HG03175 (cell line): ENCODE measurements at regions not wholly inside any gene's neighbourhood (a gene's known extent, or its start where the extent isn't known, plus 50 kb on each side); places are given as distances from the start of the nearest gene placed in this dataset.

Experiments used
- ATAC-seq: cut with Tn5 transposase; IDR thresholded peaks from one replicate; pipeline ENCODE4 v1.9.1; 2021; ENCODE audit warnings: mild to moderate bottlenecking, moderate library complexity; ENCODE audit not compliant: unreplicated experiment

DNA sequence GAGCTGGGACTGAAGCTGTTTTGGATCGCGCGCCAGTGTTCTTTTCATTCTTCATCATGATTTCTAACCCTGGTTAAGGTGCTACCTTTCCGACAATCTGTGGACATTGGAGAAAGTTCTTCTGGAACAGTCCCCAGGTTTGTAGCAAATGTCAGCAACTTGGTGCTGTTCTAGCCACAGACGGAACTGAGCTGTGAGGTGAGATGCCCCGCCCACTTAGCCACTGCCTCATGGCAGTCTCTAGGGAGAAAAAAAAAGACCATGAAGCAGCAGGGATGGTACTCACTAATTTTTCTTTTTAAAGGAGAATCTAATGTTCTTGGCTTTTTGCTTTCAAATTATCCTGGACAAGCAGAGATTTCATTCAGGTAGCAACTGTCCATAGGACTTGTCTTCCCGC lies 72.1 kb upstream of the STK32A start:
- ATAC-seq, result no peak

DNA sequence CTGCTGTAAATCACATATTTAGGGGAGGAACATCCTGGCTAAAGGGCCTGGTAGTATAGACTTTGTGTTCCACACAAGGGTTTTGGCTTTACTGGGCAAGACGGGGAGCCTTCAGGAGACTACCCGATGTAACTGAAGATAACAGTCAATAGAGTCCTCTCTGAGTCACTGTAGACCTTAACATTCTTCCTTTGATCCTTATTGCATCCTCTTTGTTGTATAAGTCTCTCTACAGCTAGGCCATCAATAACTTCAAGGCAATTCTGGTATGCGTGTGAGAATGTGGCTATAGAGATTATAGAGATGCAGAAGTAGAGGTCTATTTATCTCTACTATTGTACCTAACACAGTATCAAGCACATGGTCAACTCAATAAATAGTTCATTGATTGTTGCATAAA lies 67.3 kb upstream of the STK32A start:
- ATAC-seq, result no peak

DNA sequence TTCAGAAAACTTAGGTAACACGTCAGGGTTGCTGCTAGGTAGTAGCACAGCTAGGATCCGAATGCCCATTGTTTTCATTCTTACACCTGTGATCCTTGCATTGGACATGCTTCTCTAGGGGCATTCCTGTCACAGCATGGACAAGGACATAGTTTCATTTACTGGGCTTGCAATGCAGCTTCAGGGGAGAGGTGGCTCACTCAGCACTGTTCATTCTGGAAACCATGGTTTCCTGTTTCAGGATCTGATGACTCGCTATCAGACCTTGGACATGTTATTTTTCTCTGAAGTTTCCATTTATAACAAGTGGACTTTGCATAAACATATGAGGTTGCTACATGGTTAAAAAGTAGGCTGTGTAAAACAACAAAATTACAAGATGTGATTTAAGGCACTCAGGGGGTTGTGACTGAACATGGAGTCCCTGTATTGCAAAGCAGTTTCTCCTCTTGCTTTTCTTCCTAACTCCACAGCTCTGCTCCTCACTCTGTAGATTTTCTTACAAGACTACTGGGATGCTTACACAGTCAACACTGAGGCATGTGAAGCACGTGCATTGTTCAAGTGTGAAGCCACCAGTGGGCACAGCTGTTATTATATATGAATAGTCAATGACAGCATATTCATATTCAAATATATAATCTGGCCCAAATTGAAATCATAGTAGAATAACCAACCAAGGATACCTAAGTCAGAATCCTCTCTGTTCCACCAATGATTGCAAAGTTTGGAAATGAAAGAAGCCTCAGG lies 66.1 kb upstream of the STK32A start:
- ATAC-seq, result peak; percentile 5

DNA sequence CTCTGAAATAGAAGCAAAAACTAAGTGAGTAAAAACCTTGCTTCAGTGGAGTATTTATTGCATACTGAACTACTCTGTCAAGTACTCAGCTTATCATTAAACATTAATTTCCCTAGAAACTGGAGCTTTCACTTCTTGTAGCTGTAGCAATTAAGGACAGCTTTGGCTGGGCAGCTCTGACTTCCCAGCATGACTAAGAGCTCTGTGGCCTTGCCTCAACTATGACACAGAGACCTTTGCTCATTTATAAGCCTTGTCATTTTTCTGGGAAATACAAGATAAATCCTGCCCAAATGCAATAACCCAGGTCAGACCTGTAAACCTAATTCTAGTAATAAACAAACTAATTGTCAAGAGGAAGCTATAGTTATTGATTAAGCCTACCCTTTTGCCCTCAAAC lies 65.4 kb upstream of the STK32A start:
- peak; percentile 69 for ATAC-seq

DNA sequence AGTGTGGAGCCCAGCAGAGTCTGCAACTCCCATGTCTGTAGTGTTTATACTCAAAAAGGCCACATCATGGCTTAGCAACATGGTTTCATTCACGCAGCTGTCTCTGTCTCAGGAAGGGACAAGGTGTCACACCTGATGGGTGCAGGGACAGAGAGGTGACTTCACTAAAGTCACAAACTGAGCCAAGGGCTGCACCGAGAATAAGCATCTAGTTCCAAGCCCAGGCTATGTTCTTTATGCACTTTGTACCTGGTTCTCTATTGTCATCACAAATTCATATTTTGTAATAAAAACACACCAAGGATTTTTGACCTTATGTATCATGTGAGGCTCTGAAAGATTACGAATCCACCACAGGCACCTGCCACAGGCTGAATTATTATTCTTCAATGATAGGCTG lies 64.9 kb upstream of the STK32A start:
- peak; percentile 44 for ATAC-seq

DNA sequence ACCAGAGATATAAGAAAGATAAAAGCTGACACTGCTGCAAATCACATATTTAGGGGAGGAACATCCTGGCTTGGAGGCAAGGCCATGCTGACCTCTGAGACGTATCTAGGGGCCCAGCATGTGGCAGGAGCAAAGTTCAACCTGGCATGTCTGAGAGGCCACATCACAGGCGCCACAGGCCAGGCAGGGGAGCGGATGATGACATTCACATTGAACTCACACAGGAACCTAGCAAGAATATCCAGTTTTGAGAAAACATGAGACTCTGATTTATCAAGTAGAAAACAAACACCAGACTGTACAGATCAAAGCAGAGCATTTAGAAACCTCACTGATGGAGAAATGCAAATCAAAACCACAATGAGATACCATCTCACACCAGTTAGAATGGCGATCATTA lies 64.2 kb upstream of the STK32A start:
- ATAC-seq, result peak; percentile 69

DNA sequence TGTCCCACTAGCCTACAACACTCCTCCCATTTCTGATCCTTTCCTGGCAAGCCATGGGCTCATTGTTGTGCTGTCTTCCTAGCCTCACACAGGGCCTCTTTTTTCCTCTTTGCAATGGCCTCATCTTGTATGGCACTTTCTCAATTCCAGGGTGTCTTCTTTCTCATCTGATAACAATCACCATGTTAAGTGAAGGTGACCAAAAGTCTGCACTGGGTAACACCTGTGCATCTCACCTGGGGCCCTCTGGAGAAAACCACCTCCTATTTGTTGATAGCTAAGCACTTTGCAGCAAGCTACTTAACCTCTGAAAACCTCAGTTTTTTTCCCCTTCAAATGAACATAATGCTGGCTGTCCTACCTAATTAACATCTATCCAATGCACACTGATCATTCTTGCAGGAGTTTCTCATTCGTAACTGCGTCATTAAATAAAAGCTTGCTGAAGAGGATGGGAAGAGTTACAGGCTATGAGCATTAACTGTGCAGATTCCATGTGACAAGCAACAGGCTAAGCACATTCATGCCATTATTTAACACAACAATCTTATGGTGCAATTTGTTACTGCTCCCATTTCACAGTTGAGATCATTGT lies 60.1 kb upstream of the STK32A start:
- ATAC-seq, result no peak

DNA sequence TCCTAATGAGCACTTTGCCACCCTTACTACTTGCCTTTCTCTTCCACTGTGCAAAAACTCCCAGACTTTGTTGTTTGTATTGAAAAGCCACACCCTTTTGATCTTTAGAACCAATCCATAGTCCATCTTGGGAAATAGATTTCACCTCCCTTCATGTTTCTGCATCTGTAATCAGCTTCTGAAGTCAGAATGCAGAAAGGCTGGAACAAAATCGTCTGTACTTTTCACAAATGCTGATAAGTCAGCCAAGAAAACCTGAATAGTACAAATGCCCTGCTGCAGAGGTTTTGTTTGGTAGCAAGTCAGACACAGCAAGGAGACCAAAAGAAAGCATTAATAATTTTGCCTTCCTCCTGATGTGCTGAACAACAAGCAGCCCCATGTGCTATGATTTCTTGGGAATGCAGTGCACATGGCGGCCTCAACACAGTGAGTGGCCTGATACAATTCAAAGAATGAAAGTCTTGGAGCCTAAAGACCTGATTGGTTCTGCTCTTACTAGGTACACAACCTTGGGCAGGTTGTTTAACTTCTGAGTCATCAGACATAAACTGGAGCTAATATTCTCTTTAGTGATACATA lies 59.2 kb upstream of the STK32A start:
- ATAC-seq, result no peak

DNA sequence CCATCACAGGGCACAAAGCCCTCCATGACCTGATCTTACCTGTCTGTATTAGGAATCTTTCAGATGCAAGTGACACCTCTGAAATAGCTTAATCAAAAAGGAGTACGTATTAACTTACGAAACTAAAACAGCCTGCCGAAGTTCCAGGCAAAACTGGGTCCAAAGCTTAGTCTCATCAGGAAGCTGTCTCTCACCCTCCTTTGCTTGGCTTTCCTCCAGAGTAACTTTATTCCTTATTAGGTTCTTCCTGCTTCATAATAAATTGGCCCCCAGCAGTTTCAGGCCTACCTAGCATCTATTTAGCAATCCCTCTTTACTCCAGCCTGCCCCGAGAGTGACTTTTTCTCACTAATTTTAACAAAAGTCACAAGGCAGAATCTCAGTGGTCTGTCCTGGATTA lies 58.4 kb upstream of the STK32A start:
- ATAC-seq, result no peak

DNA sequence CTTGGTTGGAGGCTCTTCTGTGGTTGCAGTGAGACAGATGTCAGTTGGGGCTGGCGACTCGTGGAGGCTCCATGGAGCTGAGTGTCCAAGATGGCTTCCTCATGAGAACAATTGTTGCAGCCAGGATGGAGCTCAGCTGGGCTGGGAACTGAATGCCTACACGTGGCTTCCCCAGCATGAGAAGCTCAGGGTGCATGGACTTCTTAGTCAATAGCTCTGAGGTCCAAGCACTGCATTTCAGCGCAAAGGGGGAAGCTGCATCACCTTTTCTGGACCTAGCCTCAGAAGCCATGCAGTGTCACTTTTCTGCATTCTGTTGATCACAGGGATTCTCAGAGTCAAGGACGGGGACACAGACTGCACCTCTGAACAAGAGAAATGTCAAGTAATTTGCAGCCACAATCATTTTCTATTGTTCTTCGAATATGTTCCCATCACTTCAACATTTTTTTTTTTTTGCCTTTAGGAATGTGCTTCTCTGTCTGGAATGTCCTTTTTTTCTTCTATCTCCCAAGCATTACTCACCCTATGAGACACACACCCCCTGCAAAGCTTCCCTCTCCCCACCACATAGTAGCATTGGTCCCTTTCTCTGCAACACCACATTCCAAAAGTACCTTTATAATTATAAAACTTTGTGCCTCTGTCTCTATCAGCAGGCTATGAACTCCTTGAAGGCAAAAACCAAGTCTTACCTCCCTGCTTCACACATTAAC lies 57.5 kb upstream of the STK32A start:
- ATAC-seq, result no peak

DNA sequence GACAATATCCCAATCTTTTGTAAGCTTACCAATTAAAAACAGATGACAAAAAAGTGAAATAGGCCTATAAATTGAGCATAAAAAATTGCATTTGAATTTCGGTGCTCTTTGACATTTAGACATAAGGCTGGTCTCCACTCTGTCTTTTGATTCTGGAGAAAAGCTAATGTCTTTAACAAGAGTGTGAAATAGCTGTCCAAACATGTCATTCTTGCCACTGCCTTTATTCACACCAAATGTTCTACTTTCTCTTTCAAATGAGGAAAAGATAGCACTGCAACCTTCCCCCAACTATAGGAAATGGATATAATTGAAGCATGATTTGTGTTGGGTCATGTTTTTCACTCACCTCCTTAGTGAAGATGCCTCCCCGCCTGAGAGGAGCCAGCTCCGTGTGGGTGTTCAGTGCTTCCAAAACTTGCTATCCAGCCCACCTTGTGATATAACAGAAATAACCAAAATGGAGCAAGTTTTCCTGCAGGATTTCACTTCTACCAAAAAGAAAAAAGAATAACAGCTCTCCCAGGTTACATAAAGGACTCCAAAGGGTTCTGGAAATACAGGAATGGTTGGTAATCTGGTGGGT lies 55.2 kb upstream of the STK32A start:
- ATAC-seq, result no peak

DNA sequence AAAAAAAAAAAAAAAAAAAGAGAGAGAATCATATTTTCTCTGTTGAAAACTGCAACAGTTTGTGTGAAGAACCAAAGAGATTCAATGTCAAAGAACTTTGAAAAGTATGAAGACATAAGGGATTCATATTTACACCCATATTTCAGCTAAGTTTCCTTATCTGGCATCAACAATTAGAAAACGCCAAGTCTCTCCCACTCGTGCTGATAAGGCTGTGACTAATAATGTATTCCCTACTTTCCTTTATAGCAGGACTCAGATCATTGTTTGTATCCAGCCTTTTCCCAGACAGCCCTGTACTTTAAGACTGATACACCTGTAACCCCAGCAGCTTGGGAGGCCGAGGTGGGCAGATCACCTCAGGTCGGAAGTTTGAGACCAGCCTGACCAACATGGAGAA lies 54.1 kb upstream of the STK32A start:
- no peak for ATAC-seq
